NCI-H146 treated with DMSO at 0.1 percent for 48 hours (cell line): ENCODE measurements at regions not wholly inside any gene's neighbourhood (a gene's known extent, or its start where the extent isn't known, plus 50 kb on each side); places are given as distances from the start of the nearest gene placed in this dataset.
"Not testable (repeated sequence)": the region's sequence is repeated elsewhere in the genome, so short reads cannot be mapped to it uniquely, and the experiment has no call there.

Source experiments
- DNase-seq: peaks from one replicate; lab custom pipeline; 2025; ENCODE audit not compliant: unreplicated experiment; lab: John Stamatoyannopoulos, UW

DNA sequence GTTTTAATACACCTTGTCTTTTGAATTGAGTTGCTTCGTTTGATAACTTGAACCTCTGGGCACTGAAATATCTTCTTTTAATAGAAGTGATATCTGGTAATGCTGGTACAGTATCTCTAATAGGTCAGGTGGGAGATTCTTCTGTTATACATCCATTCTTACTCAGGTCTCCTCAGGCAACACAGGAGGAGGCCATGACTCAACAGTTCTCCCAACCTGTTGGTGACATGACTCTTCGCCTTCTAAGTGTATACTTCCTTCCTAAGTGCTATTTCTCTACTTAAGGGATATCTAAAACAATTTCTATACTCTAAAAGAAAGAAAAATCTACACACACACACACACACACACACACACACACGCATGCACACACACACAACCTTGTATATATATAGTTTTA is 509.1 kb downstream of the PCNX1 start:
- no peak for DNase-seq

GRCh38 chr14:71418532-71419245 is 511.4 kb downstream of the PCNX1 start:
- DNase-seq, result no peak

DNA sequence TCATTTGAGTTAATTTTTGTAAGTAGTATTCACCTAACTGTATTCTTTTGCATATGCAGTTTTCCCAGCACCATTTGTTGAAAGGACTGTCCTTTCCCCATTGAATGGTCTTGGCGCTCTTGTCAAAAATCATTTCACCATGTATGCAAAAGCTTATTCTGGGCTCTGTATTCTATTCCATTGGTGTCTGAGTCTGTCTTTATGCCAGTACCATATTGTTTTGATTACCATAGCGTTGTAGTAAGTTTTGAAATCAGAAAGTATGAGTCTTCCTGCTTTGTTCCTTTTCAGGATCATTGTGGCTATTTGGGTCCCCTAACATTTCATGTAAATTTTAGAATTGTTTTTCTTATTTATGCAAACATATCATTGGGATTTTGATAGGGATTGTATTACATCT is 508.7 kb upstream of the RGS6 start:
- DNase-seq, result no peak

DNA sequence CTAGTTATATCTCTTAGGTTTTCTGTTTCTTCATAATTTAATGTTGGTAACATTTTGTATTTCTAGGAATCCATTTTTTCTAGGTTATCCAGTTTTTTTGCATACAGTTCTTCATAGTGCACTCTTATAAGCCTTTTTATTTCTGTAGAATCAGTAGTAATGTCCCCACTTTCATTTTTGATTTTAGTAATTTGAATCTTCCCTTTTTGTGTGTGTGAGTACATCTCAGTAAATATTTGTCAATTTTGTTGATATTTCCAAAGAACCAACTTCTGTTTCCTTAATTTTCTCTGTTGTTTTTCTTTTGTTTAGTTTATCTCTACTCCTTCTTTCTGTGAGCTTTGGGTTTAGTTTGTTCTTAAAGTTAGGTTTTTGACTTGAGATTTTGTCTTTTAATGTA is 507.3 kb upstream of the RGS6 start:
- DNase-seq, result no peak

GRCh38 chr14:71426001-71426400 is 506.2 kb upstream of the RGS6 start:
- DNase-seq, result no peak

DNA sequence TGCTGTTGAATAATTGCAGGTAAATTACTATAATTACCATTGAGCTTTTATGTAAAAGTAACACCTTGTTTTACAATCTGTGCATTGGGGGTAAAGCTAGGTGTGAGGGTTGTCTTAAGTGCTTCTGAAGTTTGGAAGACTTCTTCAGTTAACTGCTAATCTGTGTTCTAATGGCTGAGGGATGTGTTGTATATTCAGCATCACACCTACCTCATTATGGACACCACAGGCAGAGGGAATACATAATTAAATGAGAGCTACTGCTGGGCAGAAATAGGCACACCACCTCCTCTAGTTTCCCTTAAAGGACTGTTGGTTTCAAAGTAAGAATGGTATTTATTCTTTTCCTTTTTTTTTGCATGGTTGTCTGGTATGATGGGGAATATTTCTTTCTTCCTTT is 502.3 kb upstream of the RGS6 start:
- DNase-seq, result no peak

GRCh38 chr14:71430321-71430677 is 501.9 kb upstream of the RGS6 start:
- DNase-seq, result no peak

- DNase-seq, result no peak
Measured at GRCh38 chr14:71430678-71431376, 501.4 kb upstream of the RGS6 start.

GRCh38 chr14:71432334-71433110 is 499.7 kb upstream of the RGS6 start:
- DNase-seq, result no peak

DNA sequence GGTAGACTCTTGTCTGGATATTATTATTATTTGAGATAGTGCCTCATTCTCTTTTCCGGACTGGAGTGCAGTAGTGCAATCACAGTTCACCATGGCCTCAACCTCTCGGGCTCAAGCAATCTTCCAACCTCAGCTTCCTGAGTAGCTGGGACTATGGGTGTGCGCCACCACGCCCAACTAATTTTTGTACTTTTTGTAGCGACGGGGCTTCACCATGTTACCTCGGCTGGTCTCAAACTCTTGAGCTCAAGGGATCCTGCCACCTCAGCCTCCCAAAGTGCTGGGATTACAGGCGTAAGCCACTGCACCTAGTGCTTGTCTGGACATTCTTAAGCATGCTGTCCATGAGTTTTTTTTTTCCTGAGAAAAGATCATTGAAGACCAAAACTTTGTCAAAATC is 498.9 kb upstream of the RGS6 start:
- no peak for DNase-seq

- not testable (repeated sequence) for DNase-seq
Measured at GRCh38 chr14:71435641-71436040, 496.6 kb upstream of the RGS6 start.

DNA sequence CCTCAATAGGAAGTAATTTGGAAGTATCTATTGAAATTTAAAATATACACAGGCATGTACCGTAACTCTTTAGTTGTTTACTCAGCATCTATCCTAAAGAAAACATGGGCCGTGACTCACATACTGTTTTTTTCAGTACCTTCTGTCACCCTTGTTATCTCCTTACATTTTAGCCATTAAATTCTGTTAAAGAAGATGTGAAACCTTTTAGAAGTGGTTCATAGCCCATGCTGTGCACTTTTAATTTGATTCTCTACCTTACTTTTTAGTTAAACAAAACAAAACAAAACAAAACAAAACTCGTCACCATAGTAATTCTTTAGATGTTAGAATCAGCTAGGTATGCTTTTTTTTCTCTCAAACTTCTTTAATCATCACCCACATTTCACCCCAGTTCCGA is 494.4 kb upstream of the RGS6 start:
- DNase-seq, result no peak

DNA sequence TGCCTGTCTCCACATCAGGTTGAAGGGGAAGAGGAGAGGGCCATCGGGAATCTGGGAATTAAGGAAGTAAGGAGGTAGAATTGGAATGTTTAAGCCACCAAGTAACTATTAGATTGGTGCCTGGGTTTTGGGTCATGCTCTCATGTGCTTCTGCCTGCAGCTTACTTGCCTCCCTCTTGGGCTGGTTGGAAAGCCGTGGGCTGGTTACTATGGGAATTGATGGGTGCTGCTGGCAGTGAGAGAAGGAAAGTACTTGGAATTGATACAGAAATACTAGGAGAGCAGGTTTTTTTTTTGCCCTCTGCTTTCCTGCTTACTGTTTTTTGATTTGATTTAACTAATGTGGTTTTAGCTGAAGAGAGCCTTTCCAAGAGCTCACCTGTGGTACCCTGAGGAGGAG is 493.5 kb upstream of the RGS6 start:
- no peak for DNase-seq

- no peak for DNase-seq
Measured at GRCh38 chr14:71441126-71441525, 491.1 kb upstream of the RGS6 start.

DNA sequence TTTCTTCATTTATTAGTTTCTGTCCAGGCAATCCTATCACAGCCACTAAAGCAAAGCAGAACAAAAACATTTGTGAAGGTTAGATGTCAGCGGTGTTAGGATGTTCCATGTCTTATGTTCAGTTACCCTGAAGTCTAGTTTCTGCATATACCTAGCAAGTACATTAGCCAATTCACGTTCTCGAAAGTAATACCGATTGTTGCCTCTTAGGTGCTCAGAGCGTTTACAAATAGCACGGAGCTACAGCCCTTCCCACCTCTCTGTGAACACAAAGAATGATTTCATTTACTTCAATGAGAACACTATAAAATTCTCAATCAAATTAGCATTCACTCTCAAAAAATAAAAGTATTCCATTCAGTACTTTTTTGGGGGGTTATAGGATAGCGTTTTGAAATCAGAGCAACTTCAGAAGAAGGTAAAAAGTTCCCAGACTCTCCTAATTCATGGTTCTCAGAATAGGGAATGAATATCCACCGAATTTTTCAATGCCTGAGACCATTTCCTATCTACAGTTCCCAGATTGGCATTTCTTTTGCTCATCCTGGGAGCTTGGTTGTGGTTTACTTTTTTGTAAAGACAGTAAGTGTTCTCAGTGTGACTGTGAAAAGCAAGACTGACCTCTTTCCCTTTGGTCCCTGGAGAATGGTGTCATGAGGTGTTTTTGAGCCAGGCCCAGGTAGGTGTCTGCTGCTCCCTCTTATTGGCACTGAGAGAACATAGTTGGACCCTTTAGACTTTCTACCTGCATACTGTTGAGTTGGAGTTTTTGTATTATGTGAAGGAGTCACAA is 488.0 kb upstream of the RGS6 start:
- DNase-seq, result no peak

GRCh38 chr14:71448431-71449315 is 483.6 kb upstream of the RGS6 start:
- no peak for DNase-seq

DNA sequence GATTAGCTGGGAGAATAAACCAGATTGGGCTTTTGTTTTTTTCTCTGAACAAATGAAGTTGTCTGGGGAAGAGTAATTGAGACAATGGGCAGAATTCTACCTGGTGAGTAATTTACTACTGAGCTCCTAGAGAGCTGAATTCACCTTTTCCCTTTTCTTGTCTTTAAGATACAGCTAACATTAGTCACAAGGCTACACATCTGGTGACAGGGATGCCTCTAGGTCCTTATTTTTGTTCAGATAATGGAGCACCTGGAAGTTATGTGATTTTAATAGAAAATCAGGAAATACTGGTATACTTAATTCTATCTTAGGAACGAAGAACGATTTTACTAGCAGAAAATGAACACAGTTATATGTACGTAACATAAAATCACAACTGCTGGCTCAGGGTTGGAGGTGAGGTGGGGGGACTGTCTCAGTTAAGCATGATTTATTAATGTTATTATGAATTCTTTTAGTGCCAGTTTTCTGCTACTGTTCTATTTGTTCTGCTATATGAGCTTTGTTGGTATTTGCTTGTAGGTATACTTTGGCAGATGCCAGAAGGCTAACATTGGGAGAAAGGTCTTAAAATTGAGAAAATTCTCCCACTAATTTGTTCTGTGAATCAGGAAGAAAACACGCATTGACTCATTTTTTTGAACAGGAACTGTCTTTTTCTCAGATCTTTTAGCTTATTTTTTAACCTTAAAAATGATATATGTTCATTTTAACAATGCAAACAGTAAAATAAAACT is 482.7 kb upstream of the RGS6 start:
- no peak for DNase-seq

GRCh38 chr14:71451501-71451900 is 480.7 kb upstream of the RGS6 start:
- DNase-seq, result no peak

DNA sequence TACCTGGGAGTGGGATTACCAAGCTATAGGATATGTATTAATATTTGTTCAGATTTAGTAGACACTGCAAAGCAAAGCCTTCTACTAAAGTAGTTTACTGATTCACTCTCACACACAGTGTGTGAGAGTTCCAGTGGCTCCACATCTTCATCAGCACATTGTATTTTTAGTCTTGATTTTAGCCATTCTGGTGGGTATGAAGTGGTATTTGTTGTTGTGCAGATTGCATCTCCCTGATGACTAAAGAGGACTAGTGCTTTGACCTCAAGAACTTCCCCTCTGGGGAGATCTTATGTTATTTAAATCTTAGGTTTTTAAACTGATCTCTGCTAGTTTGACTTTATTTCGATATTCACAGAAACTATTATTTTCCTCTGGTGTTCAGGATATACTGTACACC is 479.7 kb upstream of the RGS6 start:
- DNase-seq, result no peak

DNA sequence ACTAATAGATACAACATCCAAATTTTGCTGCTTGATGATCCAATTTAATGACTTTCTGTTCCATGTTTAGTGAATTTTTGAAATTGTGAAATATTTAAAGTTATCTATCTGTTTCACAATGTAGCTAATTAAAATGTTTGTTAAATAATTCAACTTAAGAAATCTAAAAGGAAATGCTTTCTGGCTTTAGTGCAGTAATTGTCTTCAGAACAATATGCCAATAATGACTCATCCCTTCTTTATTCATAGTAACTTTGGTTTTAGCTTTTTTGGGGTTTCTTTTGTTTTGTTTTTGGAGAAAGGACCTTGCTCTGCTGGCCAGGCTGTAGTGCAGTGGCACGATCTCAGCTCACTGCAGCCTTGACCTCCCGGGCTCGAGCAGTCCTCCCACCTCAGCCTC is 479.2 kb upstream of the RGS6 start:
- no peak for DNase-seq
